ENCODE measurements at regions not wholly inside any gene's neighbourhood (a gene's known extent, or its start where the extent isn't known, plus 50 kb on each side); places are given as distances from the start of the nearest gene placed in this dataset.

DNA sequence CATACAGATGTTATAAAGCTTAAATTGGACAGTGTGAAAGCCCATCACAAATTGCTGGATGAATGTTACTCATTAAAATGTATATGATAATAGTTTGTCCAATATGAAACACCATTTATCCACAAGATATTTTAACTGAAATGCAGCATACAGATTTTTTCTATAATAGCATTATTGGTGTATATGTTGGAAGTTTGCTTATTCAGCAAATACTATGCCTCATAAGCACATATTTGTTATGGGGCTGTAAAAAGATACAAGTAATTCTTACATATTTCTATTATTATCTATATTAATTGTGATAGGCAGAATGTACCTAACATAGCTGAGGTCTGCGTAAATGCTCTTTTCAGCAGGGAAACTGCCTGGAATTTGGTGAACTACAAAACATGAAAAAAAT lies 790.5 kb downstream of the DIPK2A start:
- H2AFZ ChIP-seq (ENCODE audit: low read length) = no peak overlapping the region
- no peak overlapping the region for H2BK12ac ChIP-seq (ENCODE audit: insufficient read length, low read depth, low read length)
- no peak overlapping the region for H2AK5ac ChIP-seq (ENCODE audit: insufficient read length, low read length)
- H4K5ac ChIP-seq (ENCODE audit: insufficient read length, low read depth, low read length) = no peak overlapping the region
- no peaks in the 10 kb centered on the region for H3K27me3 ChIP-seq (ENCODE audit: insufficient read depth, low read length)
- H3K79me1 ChIP-seq (ENCODE audit: insufficient read depth, low read depth, low read length, poor library complexity, severe bottlenecking) = no peaks in the 10 kb centered on the region
- no peak overlapping the region for H2BK15ac ChIP-seq (ENCODE audit: low read depth, low read length)
- Mint-ChIP-seq H3K4me3 (no peak overlapping the region), H3K36me3 (ENCODE audit: insufficient read depth in 1 of 3, low read depth in 3 of 3) (peaks cover 6 to 10% (median 6%) of the 10 kb centered on the region in 3 experiments; a peak in 4 of 7 replicates), H3K27me3 (ENCODE audit: low read depth) (no peaks in the 10 kb centered on the region; the same call in 1 of the 2 replicates), H3K27ac (no peak overlapping the region), H3K4me1 (no peaks in the 10 kb centered on the region), H3K9me3 (peaks cover 9 to 11% of the 10 kb centered on the region in 2 experiments; a peak in 4 of 5 replicates)
- H3K79me2 ChIP-seq (ENCODE audit: insufficient read depth, low read length) = no peaks in the 10 kb centered on the region
- no peaks in the 10 kb centered on the region for H3K4me1 ChIP-seq (ENCODE audit: insufficient read depth, low read length)
- H3K18ac ChIP-seq (ENCODE audit: insufficient read length, low read depth, low read length) = no peak overlapping the region
- no peak overlapping the region for H4K91ac ChIP-seq (ENCODE audit: insufficient read length, low read depth, low read length)
- H3K14ac ChIP-seq (ENCODE audit: insufficient read depth, low read length) = no peak overlapping the region
- WGBS (ENCODE audit: extremely low coverage, insufficient read length, low lambda C conversion rate) = no CpG with 5 or more reads among the region's 1 CpG
- no peaks in the 10 kb centered on the region for H4K20me1 ChIP-seq (ENCODE audit: control insufficient read depth, insufficient read depth, insufficient read length)
- H3K56ac ChIP-seq (ENCODE audit: insufficient read length, low read depth, low read length) = no peak overlapping the region
- no peak overlapping the region for H2BK20ac ChIP-seq (ENCODE audit: low read depth, low read length, poor library complexity, severe bottlenecking)
- no peak overlapping the region for H3K4me2 ChIP-seq (ENCODE audit: insufficient read depth, insufficient read length, low read length)
- no peak for DNase-seq
- H3K23ac ChIP-seq (ENCODE audit: insufficient read length, low read depth, low read length) = no peak overlapping the region
- no peak overlapping the region for H2BK120ac ChIP-seq (ENCODE audit: low read depth, low read length, poor library complexity, severe bottlenecking)
- H3K9ac ChIP-seq (ENCODE audit: extremely low read depth, insufficient read length, low read length) = no peak overlapping the region
- TF ChIP-seq, protein P1, sequence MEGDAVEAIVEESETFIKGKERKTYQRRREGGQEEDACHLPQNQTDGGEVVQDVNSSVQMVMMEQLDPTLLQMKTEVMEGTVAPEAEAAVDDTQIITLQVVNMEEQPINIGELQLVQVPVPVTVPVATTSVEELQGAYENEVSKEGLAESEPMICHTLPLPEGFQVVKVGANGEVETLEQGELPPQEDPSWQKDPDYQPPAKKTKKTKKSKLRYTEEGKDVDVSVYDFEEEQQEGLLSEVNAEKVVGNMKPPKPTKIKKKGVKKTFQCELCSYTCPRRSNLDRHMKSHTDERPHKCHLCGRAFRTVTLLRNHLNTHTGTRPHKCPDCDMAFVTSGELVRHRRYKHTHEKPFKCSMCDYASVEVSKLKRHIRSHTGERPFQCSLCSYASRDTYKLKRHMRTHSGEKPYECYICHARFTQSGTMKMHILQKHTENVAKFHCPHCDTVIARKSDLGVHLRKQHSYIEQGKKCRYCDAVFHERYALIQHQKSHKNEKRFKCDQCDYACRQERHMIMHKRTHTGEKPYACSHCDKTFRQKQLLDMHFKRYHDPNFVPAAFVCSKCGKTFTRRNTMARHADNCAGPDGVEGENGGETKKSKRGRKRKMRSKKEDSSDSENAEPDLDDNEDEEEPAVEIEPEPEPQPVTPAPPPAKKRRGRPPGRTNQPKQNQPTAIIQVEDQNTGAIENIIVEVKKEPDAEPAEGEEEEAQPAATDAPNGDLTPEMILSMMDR (conservative IDR thresholded peaks at IDR 0.05) = no peak
- H3K9me3 ChIP-seq (ENCODE audit: control insufficient read depth, low read depth, low read length) = no peaks in the 10 kb centered on the region
- H3K23me2 ChIP-seq (ENCODE audit: insufficient read length, low read depth, low read length, poor library complexity, severe bottlenecking) = no peaks in the 10 kb centered on the region
- no peak overlapping the region for H3T11ph ChIP-seq (ENCODE audit: low read length)
- no peak overlapping the region for H3K27ac ChIP-seq (ENCODE audit: insufficient read length, low read depth, low read length)
- H3K4ac ChIP-seq (ENCODE audit: low read depth, low read length) = no peak overlapping the region
- H4K8ac ChIP-seq (replicated peaks; ENCODE audit: insufficient read length, low read depth, low read length) = no peak overlapping the region
- H2BK5ac ChIP-seq (ENCODE audit: insufficient read length, low read length) = no peak overlapping the region

Data from H9 (cell line).